Activated CD4-positive, alpha-beta T cell treated with anti-CD3 and anti-CD28 coated beads for 36 hours (primary cell): ENCODE measurements at regions not wholly inside any gene's neighbourhood (a gene's known extent, or its start where the extent isn't known, plus 50 kb on each side); places are given as distances from the start of the nearest gene placed in this dataset.

Experiments used
- ATAC-seq: fragments of 200-7000 bp; cut with Tn5 transposase; one replicate; pipeline ENCODE4 v1.10.0; 2021; ENCODE audit warnings: mild to moderate bottlenecking, moderate library complexity
- CTCF ChIA-PET: fragments of 350-600 bp; sonication (Branson Sonifier 250); formaldehyde crosslinking; loops from one replicate; lab custom pipeline; 2021; ENCODE audit warnings: antibody characterized with exemption; lab: Charles Lee
- POLR2A ChIA-PET: fragments of 350-600 bp; sonication (Branson Sonifier 250); formaldehyde crosslinking; loops from one replicate; lab custom pipeline; 2021; ENCODE audit warnings: antibody characterized with exemption, inconsistent platforms; lab: Charles Lee
- DNase-seq: peaks from one replicate; pipeline ENCODE4 v3.0.0-alpha.2; 2020
- H3K27ac Mint-ChIP-seq: one replicate; pipeline ENCODE4 v1.8.0; 2021; ENCODE audit warnings: mixed read lengths
- H3K27me3 Mint-ChIP-seq: one replicate; pipeline ENCODE4 v1.8.0; 2021; ENCODE audit warnings: mixed read lengths
- H3K36me3 Mint-ChIP-seq: one replicate; pipeline ENCODE4 v1.8.0; 2021; ENCODE audit warnings: low read depth, mixed read lengths
- H3K4me1 Mint-ChIP-seq: one replicate; pipeline ENCODE4 v1.8.0; 2021; ENCODE audit warnings: mixed read lengths
- H3K4me3 Mint-ChIP-seq: one replicate; pipeline ENCODE4 v1.8.0; 2021; ENCODE audit warnings: mild to moderate bottlenecking, moderate library complexity, mixed read lengths
- H3K9me3 Mint-ChIP-seq: one replicate; pipeline ENCODE4 v1.8.0; 2021; ENCODE audit warnings: low read depth, mixed read lengths
- intact Hi-C, 2 experiments: fragments of 100-400 bp; cut with DNase I in 1 of 2; cut with micrococcal nuclease in 1 of 2; formaldehyde crosslinking; loops; one replicate each; pipeline versions ENCODE4 v1.14.2 to v1.15.1; 2022 to 2024; cut with DNase I, micrococcal nuclease

- CTCF ChIA-PET, result interaction anchor here (0.6 to 1.1 kb wide), 2 partner anchors 9 to 32 kb away, joined by 3 read pairs; no protein-coding TSS in a partner anchor
Observed at GRCh38 chr1:186754542-186755145, 74.1 kb upstream of the PLA2G4A start.

DNA sequence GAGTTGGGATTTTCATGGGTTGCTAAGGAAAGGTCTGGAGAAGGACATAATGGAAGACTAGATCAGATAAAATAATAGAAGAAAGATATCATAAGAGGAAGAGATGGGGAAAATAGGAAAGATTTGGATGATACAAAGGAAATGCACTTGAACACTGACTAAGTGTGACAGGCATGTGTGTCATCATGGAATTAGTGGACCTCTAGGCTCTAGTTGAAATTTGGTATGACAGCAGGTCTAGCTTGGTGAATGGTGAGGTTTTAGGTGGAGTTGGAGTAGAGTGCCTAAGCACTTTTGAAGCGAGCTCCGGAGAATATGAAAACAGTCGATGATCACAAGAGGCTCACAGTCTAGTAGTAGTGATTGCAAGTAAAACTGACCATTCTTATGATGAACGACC lies 73.0 kb upstream of the PTGS2 start:
- DNase-seq (no peak), ATAC-seq (no peak)
- CTCF ChIA-PET, result no interaction called here
- intact Hi-C loops, result no loop called here
- no peak overlapping the region for H3K27ac Mint-ChIP-seq
- H3K27me3 Mint-ChIP-seq, result peaks cover 4% of the 10 kb centered on the region
- POLR2A ChIA-PET, result no interaction called here
- no peaks in the 10 kb centered on the region for H3K9me3 Mint-ChIP-seq
- H3K4me1 Mint-ChIP-seq, result no peaks in the 10 kb centered on the region
- H3K36me3 Mint-ChIP-seq, result no peaks in the 10 kb centered on the region
- H3K4me3 Mint-ChIP-seq, result no peak overlapping the region

More at GRCh38 chr1:186754542-186755145, 74.1 kb upstream of the PLA2G4A start:
- DNase-seq (no peak), ATAC-seq (no peak)
- H3K4me3 Mint-ChIP-seq, result no peak overlapping the region
- H3K27me3 Mint-ChIP-seq, result peaks cover 4% of the 10 kb centered on the region
- no peaks in the 10 kb centered on the region for H3K36me3 Mint-ChIP-seq
- no peaks in the 10 kb centered on the region for H3K4me1 Mint-ChIP-seq
- POLR2A ChIA-PET, result no interaction called here
- intact Hi-C loops, result no loop called here
- no peaks in the 10 kb centered on the region for H3K9me3 Mint-ChIP-seq
- no peak overlapping the region for H3K27ac Mint-ChIP-seq

DNA sequence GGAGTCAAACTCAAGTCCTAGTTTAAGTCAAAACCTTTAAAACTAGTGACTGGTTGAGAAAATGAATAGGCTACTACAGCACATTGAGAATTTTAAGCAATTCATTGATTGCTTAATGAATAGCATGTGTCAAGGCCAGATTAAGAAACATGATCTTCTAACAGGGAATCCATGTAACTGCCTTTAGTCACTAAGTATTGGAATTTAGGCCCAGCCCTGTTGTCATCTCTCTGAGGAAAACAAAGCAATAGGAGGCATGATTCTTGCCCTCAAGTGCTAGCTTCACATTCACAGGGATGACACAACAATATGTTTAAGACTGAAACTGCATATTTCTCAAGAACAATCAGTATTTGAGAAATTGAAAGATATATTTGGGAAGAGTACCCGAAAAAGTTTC lies 70.0 kb upstream of the PTGS2 start:
- intact Hi-C loops, result no loop called here
- ATAC-seq, result no peak

DNA sequence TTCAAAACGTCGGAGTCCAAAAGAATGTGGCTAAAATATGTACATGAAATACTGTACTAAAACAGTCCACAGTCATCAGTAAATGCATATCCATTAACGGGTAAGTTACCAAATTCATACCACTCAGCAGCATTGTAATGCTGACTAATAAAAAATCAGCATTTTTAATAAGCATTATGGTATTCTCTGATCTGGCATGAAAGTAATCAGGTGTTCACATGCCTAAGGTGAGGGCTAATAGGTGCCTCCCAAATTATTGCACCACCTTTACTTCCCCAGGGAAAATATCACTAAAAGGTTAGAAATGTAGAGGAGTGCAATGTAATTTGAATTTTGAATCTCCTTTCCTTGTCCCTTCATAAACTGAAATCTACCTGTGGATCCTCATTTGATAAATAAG lies 69.6 kb upstream of the PTGS2 start:
- no peaks in the 10 kb centered on the region for H3K4me1 Mint-ChIP-seq
- H3K27me3 Mint-ChIP-seq, result peaks cover 5% of the 10 kb centered on the region
- H3K27ac Mint-ChIP-seq, result no peak overlapping the region
- CTCF ChIA-PET, result no interaction called here
- H3K36me3 Mint-ChIP-seq, result no peaks in the 10 kb centered on the region
- POLR2A ChIA-PET, result no interaction called here
- H3K9me3 Mint-ChIP-seq, result no peaks in the 10 kb centered on the region
- DNase-seq (no peak), ATAC-seq (no peak)
- H3K4me3 Mint-ChIP-seq, result no peak overlapping the region
- intact Hi-C loops, result loop anchor here in 1 of 2 experiments (5.0 kb wide), 1 partner anchor 43 kb away; no protein-coding TSS in a partner anchor

More for the DNA sequence above, 70.0 kb upstream of the PTGS2 start:
- no peak overlapping the region for H3K27ac Mint-ChIP-seq
- CTCF ChIA-PET, result no interaction called here
- H3K36me3 Mint-ChIP-seq, result no peaks in the 10 kb centered on the region
- peaks cover 5% of the 10 kb centered on the region for H3K27me3 Mint-ChIP-seq
- no peak for DNase-seq
- H3K9me3 Mint-ChIP-seq, result no peaks in the 10 kb centered on the region
- POLR2A ChIA-PET, result no interaction called here
- no peak overlapping the region for H3K4me3 Mint-ChIP-seq
- no peaks in the 10 kb centered on the region for H3K4me1 Mint-ChIP-seq

DNA sequence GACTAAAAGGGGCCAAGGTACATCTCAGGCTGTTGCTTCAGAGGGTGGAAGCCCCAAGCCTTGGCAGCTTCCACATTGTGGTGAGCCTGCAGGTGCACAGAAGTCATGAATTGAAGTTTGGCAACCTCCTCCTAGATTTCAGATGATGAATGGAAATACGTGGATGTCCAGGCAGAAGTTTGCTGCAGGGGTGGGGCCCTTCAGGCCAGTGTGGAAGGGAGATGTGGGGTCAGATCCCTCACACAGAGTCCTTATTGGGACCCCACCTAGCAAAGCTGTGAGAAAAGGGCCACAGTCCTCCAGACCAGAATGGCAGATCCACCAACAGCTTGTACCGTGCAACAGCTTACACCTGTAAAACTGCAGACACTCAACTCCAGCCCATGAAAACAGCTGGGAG lies 67.4 kb upstream of the PTGS2 start:
- Mint-ChIP-seq H3K9me3 (no peaks in the 10 kb centered on the region), H3K4me1 (no peaks in the 10 kb centered on the region), H3K27ac (no peak overlapping the region), H3K36me3 (no peaks in the 10 kb centered on the region), H3K27me3 (peaks cover 6% of the 10 kb centered on the region), H3K4me3 (no peak overlapping the region)
- ATAC-seq, result no peak
- intact Hi-C loops, result loop anchor here in 1 of 2 experiments (5.0 kb wide), 1 partner anchor 40 kb away; no protein-coding TSS in a partner anchor
- DNase-seq, result no peak
- ChIA-PET POLR2A (no interaction called here), CTCF (interaction anchor here (1.1 kb wide), 1 partner anchor 25 kb away, joined by 3 read pairs; no protein-coding TSS in a partner anchor)

- ATAC-seq, result no peak
- Mint-ChIP-seq H3K4me3 (no peak overlapping the region), H3K9me3 (no peaks in the 10 kb centered on the region), H3K4me1 (peaks cover under 1% of the 10 kb centered on the region), H3K27ac (no peak overlapping the region), H3K27me3 (peaks cover 7% of the 10 kb centered on the region), H3K36me3 (no peaks in the 10 kb centered on the region)
- CTCF ChIA-PET, result interaction anchor here (0.8 to 1.1 kb wide), 2 partner anchors 9 to 194 kb away, joined by 3 read pairs; no protein-coding TSS in a partner anchor
- intact Hi-C loops, result loop anchor here in 1 of 2 experiments (5.0 kb wide), 1 partner anchor 38 kb away; no protein-coding TSS in a partner anchor
- POLR2A ChIA-PET, result no interaction called here
- no peak for DNase-seq
Observed at GRCh38 chr1:186745531-186746146, 65.4 kb upstream of the PTGS2 start.

DNA sequence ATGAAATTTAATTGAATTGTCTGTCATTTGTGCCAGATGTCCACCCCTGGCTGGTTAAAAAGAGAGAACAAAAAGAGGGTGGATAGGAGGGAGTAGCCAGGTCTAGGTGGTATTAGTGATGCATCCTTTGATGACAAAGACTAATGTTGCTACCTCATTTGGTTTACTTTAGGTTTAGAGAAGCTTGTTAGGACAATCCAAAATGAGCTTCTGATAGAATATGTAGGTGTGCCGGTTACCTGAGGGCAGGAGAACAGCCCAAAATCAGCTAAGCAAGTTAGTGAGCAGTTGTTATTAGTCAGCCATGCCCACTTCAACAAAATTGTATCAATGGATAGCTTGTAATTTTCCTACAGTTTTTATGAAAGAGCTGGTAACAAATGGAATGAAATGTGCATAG lies 61.4 kb upstream of the PTGS2 start:
- no peak for DNase-seq
- peaks cover 14% of the 10 kb centered on the region for H3K4me1 Mint-ChIP-seq
- no peaks in the 10 kb centered on the region for H3K9me3 Mint-ChIP-seq
- peaks cover 8% of the 10 kb centered on the region for H3K27me3 Mint-ChIP-seq
- no peak overlapping the region for H3K4me3 Mint-ChIP-seq
- no peaks in the 10 kb centered on the region for H3K36me3 Mint-ChIP-seq
- no peak for ATAC-seq
- ChIA-PET POLR2A (no interaction called here), CTCF (interaction anchor here (0.6 to 1.2 kb wide), 3 partner anchors 14 to 138 kb away, joined by 3 read pairs; no protein-coding TSS in a partner anchor)
- no peak overlapping the region for H3K27ac Mint-ChIP-seq
- intact Hi-C loops, result loop anchor here in 1 of 2 experiments (2.0 kb wide), 1 partner anchor 19 kb away; no protein-coding TSS in a partner anchor

GRCh38 chr1:186740324-186740723 lies 60.1 kb upstream of the PTGS2 start:
- Mint-ChIP-seq H3K4me3 (no peak overlapping the region), H3K27ac (no peak overlapping the region), H3K4me1 (peaks cover 14% of the 10 kb centered on the region), H3K36me3 (no peaks in the 10 kb centered on the region), H3K9me3 (no peaks in the 10 kb centered on the region), H3K27me3 (peaks cover 7% of the 10 kb centered on the region)
- intact Hi-C loops, result loop anchor here in 1 of 2 experiments (2.0 kb wide), 1 partner anchor 18 kb away; no protein-coding TSS in a partner anchor
- ChIA-PET POLR2A (no interaction called here), CTCF (interaction anchor here (2.1 kb wide), 1 partner anchor 18 kb away, joined by 6 read pairs; no protein-coding TSS in a partner anchor)
- DNase-seq (peak; percentile 20), ATAC-seq (peak; percentile 48)

- intact Hi-C loops, result loop anchor here in 1 of 2 experiments (5.0 kb wide), 1 partner anchor 122 kb away; no protein-coding TSS in a partner anchor
- Mint-ChIP-seq H3K9me3 (no peaks in the 10 kb centered on the region), H3K27ac (no peak overlapping the region), H3K36me3 (no peaks in the 10 kb centered on the region), H3K4me1 (peaks cover 17% of the 10 kb centered on the region), H3K27me3 (peaks cover 7% of the 10 kb centered on the region), H3K4me3 (no peak overlapping the region)
- ChIA-PET POLR2A (no interaction called here), CTCF (interaction anchor here (0.6 to 2.1 kb wide), 3 partner anchors 17 to 257 kb away, joined by 3 to 6 read pairs (median 4); no protein-coding TSS in a partner anchor)
- no peak for DNase-seq
- ATAC-seq, result no peak
Observed at GRCh38 chr1:186739515-186739914, 59.3 kb upstream of the PTGS2 start.

- POLR2A ChIA-PET, result interaction anchor here (0.6 kb wide), 1 partner anchor 76 kb away, joined by 3 read pairs; no protein-coding TSS in a partner anchor
- DNase-seq (peak; percentile 20), ATAC-seq (peak; percentile 90)
- H3K4me1 Mint-ChIP-seq, result peaks cover 17% of the 10 kb centered on the region
- no peaks in the 10 kb centered on the region for H3K36me3 Mint-ChIP-seq
- intact Hi-C loops, result loop anchor here in 1 of 2 experiments (5.0 kb wide), 1 partner anchor 122 kb away; no protein-coding TSS in a partner anchor
- H3K27ac Mint-ChIP-seq, result no peak overlapping the region
- H3K27me3 Mint-ChIP-seq, result peaks cover 7% of the 10 kb centered on the region
- H3K4me3 Mint-ChIP-seq, result no peak overlapping the region
- CTCF ChIA-PET, result interaction anchor here (0.6 to 2.1 kb wide), 3 partner anchors 16 to 256 kb away, joined by 3 to 6 read pairs (median 4); no protein-coding TSS in a partner anchor
- H3K9me3 Mint-ChIP-seq, result no peaks in the 10 kb centered on the region
Observed at GRCh38 chr1:186738926-186739325, 58.7 kb upstream of the PTGS2 start.

DNA sequence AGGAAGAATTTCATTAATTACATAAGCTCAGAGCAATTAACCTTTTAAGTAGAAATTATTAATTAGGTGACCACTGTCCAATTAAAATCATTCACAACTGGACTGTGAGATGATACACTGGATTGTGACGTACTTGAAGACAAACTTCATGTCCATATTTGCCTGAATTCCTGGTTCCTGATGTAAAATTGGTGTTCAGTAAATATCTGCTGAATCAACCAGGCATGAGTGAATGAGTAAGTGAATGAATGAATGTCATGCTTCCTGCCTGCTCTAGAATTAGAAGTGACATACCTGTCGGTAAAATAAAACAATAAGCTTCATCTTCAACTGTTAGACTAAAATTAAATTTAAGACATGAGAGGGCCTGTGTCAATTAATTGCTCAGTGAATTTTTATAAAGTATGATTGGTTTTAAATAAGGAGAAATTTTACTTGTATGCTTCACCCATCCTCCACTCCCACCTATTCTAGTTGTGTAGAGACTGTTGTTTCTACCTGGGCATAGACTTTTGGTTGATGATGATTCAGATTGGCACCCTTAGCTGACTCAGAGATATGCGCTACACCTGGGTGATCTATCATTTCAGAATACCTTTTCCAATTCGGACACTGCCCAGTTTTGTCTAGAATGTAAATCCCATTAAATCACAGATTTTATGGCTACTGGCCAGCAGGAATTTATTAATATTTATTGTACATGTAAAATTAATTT lies 56.9 kb upstream of the PTGS2 start:
- CTCF ChIA-PET, result no interaction called here

More for the DNA sequence above, 56.9 kb upstream of the PTGS2 start:
- POLR2A ChIA-PET, result no interaction called here
- intact Hi-C loops, result loop anchor here in 1 of 2 experiments (5.0 kb wide), 1 partner anchor 120 kb away; no protein-coding TSS in a partner anchor
- ATAC-seq (no peak), DNase-seq (no peak)
- H3K4me3 Mint-ChIP-seq, result no peak overlapping the region
- H3K36me3 Mint-ChIP-seq, result no peaks in the 10 kb centered on the region
- peaks cover 17% of the 10 kb centered on the region for H3K4me1 Mint-ChIP-seq
- H3K27me3 Mint-ChIP-seq, result peaks cover 3% of the 10 kb centered on the region
- H3K27ac Mint-ChIP-seq, result no peak overlapping the region
- no peaks in the 10 kb centered on the region for H3K9me3 Mint-ChIP-seq
